HEK293 (cell line): ENCODE measurements at regions not wholly inside any gene's neighbourhood (a gene's known extent, or its start where the extent isn't known, plus 50 kb on each side); places are given as distances from the start of the nearest gene placed in this dataset.

ENCODE experiments used
- CTCF ChIA-PET: fragments of 350-600 bp; formaldehyde crosslinking; extraction: SDS; loops from one replicate; lab custom pipeline; 2021; ENCODE audit warnings: antibody characterized with exemption; lab: Yijun Ruan, JAX
- POLR2A ChIA-PET: fragments of 300-600 bp; formaldehyde crosslinking; extraction: SDS; loops from one replicate; lab custom pipeline; 2020; ENCODE audit warnings: antibody characterized with exemption, inconsistent platforms; lab: Yijun Ruan, JAX
- H3K27ac ChIP-seq: fragments of 200-500 bp; sonication (Bioruptor generic); 2 replicates; pipeline ENCODE4 v1.5.1; 2014; ENCODE audit warnings: low read depth, low read length, control low read depth, inconsistent platforms; ENCODE audit errors: extremely low read depth
- H3K36me3 ChIP-seq, 2 experiments: fragments of 200-500 bp in 1 of 2; sonication (Bioruptor generic) in 1 of 2; 1 replicate in 1 of 2; 2 replicates in 1 of 2; pipeline ENCODE4 v1.5.1; 2014 to 2017; ENCODE audit warnings: inconsistent platforms in 2 of 2, low read length in 2 of 2; ENCODE audit not compliant: control insufficient read depth in 2 of 2, insufficient read depth in 1 of 2
- H3K4me1 ChIP-seq: fragments of 200-500 bp; sonication (Bioruptor generic); 2 replicates; pipeline ENCODE4 v1.5.1; 2014; ENCODE audit warnings: mild to moderate bottlenecking, low read length, inconsistent platforms; ENCODE audit not compliant: control insufficient read depth, insufficient read depth
- H3K4me3 ChIP-seq: 2 replicates; pipeline ENCODE4 v1.5.1; 2011; ENCODE audit warnings: low read depth, mild to moderate bottlenecking, control low read depth, low read length, moderate library complexity
- H3K9me3 ChIP-seq: fragments of 200-500 bp; sonication (Bioruptor generic); 2 replicates; pipeline ENCODE4 v1.5.1; 2014; ENCODE audit warnings: low read depth, low read length, inconsistent platforms; ENCODE audit not compliant: control insufficient read depth, insufficient read depth
- GFI1B ChIP-seq: fragments of 450-650 bp; formaldehyde crosslinking; IDR thresholded peaks from 2 replicates; pipeline ENCODE4 v1.5.1; 2016; ENCODE audit warnings: missing biosample characterization, missing genetic modification characterization
- GLIS2 ChIP-seq: fragments of 450-650 bp; formaldehyde crosslinking; IDR thresholded peaks from 2 replicates; pipeline ENCODE4 v1.5.1; 2016; ENCODE audit warnings: missing biosample characterization, missing genetic modification characterization
- KLF17 ChIP-seq: fragments of 450-650 bp; formaldehyde crosslinking; IDR thresholded peaks from 2 replicates; pipeline ENCODE4 v1.5.1; 2016; ENCODE audit warnings: missing biosample characterization, missing genetic modification characterization
- PRDM1 ChIP-seq: fragments of 450-650 bp; formaldehyde crosslinking; IDR thresholded peaks from 2 replicates; pipeline ENCODE4; 2016; ENCODE audit warnings: missing biosample characterization, missing genetic modification characterization
- PRDM10 ChIP-seq: fragments of 450-650 bp; formaldehyde crosslinking; IDR thresholded peaks from 2 replicates; pipeline ENCODE4 v1.5.1; 2016; ENCODE audit warnings: missing biosample characterization, missing genetic modification characterization
- SCRT1 ChIP-seq: fragments of 450-650 bp; formaldehyde crosslinking; IDR thresholded peaks from 2 replicates; pipeline ENCODE4 v1.5.1; 2016; ENCODE audit warnings: missing biosample characterization, missing genetic modification characterization, borderline replicate concordance
- SETDB1 ChIP-seq: IDR thresholded peaks from one replicate; pipeline ENCODE4 v1.6.1; 2017; ENCODE audit warnings: mild to moderate bottlenecking, low read length, moderate library complexity, mixed read lengths; ENCODE audit not compliant: insufficient read length
- ZFP69B ChIP-seq: fragments of 450-650 bp; formaldehyde crosslinking; IDR thresholded peaks from 2 replicates; pipeline ENCODE4 v1.5.1; 2016; ENCODE audit warnings: missing biosample characterization, missing genetic modification characterization
- ZIC2 ChIP-seq: fragments of 450-650 bp; formaldehyde crosslinking; IDR thresholded peaks from 2 replicates; pipeline ENCODE4 v1.5.1; 2016; ENCODE audit warnings: missing biosample characterization, missing genetic modification characterization
- ZNF132 ChIP-seq: fragments of 450-650 bp; formaldehyde crosslinking; IDR thresholded peaks from 2 replicates; pipeline ENCODE4 v1.5.1; 2017; ENCODE audit warnings: missing biosample characterization, missing genetic modification characterization, borderline replicate concordance
- ZNF174 ChIP-seq: fragments of 450-650 bp; formaldehyde crosslinking; IDR thresholded peaks from 2 replicates; pipeline ENCODE4 v1.5.0; 2017; ENCODE audit warnings: missing biosample characterization, mild to moderate bottlenecking, missing genetic modification characterization
- ZNF202 ChIP-seq: fragments of 450-650 bp; formaldehyde crosslinking; IDR thresholded peaks from 2 replicates; pipeline ENCODE4 v1.5.1; 2016; ENCODE audit warnings: missing biosample characterization, missing genetic modification characterization, borderline replicate concordance
- ZNF221 ChIP-seq: fragments of 450-650 bp; formaldehyde crosslinking; IDR thresholded peaks from 2 replicates; pipeline ENCODE4 v1.5.1; 2017; ENCODE audit warnings: missing biosample characterization, missing genetic modification characterization, borderline replicate concordance
- ZNF311 ChIP-seq: fragments of 450-650 bp; formaldehyde crosslinking; IDR thresholded peaks from 2 replicates; pipeline ENCODE4 v1.5.1; 2017; ENCODE audit warnings: missing biosample characterization, missing genetic modification characterization, borderline replicate concordance
- ZNF324 ChIP-seq: fragments of 450-650 bp; formaldehyde crosslinking; IDR thresholded peaks from 2 replicates; pipeline ENCODE4 v1.5.1; 2016; ENCODE audit warnings: missing biosample characterization, missing genetic modification characterization
- ZNF37A ChIP-seq: fragments of 450-650 bp; IDR thresholded peaks from 2 replicates; pipeline ENCODE4 v1.5.1; 2018; ENCODE audit warnings: missing biosample characterization, missing genetic modification characterization
- ZNF426 ChIP-seq: fragments of 450-650 bp; formaldehyde crosslinking; IDR thresholded peaks from 2 replicates; pipeline ENCODE4 v1.5.1; 2017; ENCODE audit warnings: missing biosample characterization, missing genetic modification characterization, mild to moderate bottlenecking, inconsistent platforms, moderate library complexity
- ZNF48 ChIP-seq: fragments of 450-650 bp; formaldehyde crosslinking; IDR thresholded peaks from 2 replicates; pipeline ENCODE4 v1.5.1; 2016; ENCODE audit warnings: missing biosample characterization, missing genetic modification characterization
- ZNF510 ChIP-seq: fragments of 450-650 bp; formaldehyde crosslinking; IDR thresholded peaks from 2 replicates; pipeline ENCODE4 v1.5.1; 2018; ENCODE audit warnings: mild to moderate bottlenecking, missing genetic modification characterization, missing biosample characterization; ENCODE audit not compliant: insufficient replicate concordance
- ZNF555 ChIP-seq: fragments of 450-650 bp; formaldehyde crosslinking; conservative IDR thresholded peaks from 2 replicates; pipeline ENCODE4 v1.5.1; 2017; ENCODE audit warnings: missing biosample characterization, mild to moderate bottlenecking, missing genetic modification characterization, inconsistent platforms
- ZNF561 ChIP-seq: fragments of 450-650 bp; IDR thresholded peaks from 2 replicates; pipeline ENCODE4 v1.5.1; 2018; ENCODE audit warnings: missing biosample characterization, missing genetic modification characterization, borderline replicate concordance
- ZNF571 ChIP-seq: fragments of 450-650 bp; formaldehyde crosslinking; IDR thresholded peaks from 2 replicates; pipeline ENCODE4 v1.5.0; 2017; ENCODE audit warnings: missing biosample characterization, missing genetic modification characterization
- ZNF621 ChIP-seq: fragments of 450-650 bp; formaldehyde crosslinking; IDR thresholded peaks from 2 replicates; pipeline ENCODE4 v1.5.1; 2017; ENCODE audit warnings: missing biosample characterization, missing genetic modification characterization
- ZNF654 ChIP-seq: fragments of 450-650 bp; formaldehyde crosslinking; IDR thresholded peaks from 2 replicates; pipeline ENCODE4 v1.5.1; 2016; ENCODE audit warnings: low read depth, missing biosample characterization, missing genetic modification characterization
- ZNF747 ChIP-seq: fragments of 450-650 bp; formaldehyde crosslinking; IDR thresholded peaks from 2 replicates; pipeline ENCODE4 v1.5.1; 2016; ENCODE audit warnings: missing biosample characterization, missing genetic modification characterization
- ZNF837 ChIP-seq: fragments of 450-650 bp; formaldehyde crosslinking; IDR thresholded peaks from 2 replicates; pipeline ENCODE4 v1.5.1; 2016; ENCODE audit warnings: missing biosample characterization, missing genetic modification characterization
- TF ChIP-seq, protein P1 (sequence below): fragments of 450-650 bp; formaldehyde crosslinking; IDR thresholded peaks from 2 replicates; pipeline ENCODE4 v1.5.1; 2016; ENCODE audit warnings: missing biosample characterization, missing genetic modification characterization
- TF ChIP-seq, protein P2 (sequence below): fragments of 450-650 bp; IDR thresholded peaks from 2 replicates; pipeline ENCODE4 v1.5.1; 2018; ENCODE audit warnings: missing biosample characterization, missing genetic modification characterization

- TF ChIP-seq PRDM10 (tag by site-specific recombination), result no peak
These were observed 195.8 kb upstream of the CDH6 start (continued) for GRCh38 chr5:30997681-30998080.

- TF ChIP-seq SCRT1 (tag by site-specific recombination) (no peak), ZNF571 (tag by site-specific recombination) (no peak), SETDB1 (no peak), ZNF837 (tag by site-specific recombination) (no peak), ZNF311 (no peak), ZFP69B (tag by site-specific recombination) (no peak), ZNF654 (no peak), ZNF221 (tag by site-specific recombination) (no peak), ZNF202 (tag by site-specific recombination) (no peak), ZNF324 (no peak)
- TF ChIP-seq, protein P1, sequence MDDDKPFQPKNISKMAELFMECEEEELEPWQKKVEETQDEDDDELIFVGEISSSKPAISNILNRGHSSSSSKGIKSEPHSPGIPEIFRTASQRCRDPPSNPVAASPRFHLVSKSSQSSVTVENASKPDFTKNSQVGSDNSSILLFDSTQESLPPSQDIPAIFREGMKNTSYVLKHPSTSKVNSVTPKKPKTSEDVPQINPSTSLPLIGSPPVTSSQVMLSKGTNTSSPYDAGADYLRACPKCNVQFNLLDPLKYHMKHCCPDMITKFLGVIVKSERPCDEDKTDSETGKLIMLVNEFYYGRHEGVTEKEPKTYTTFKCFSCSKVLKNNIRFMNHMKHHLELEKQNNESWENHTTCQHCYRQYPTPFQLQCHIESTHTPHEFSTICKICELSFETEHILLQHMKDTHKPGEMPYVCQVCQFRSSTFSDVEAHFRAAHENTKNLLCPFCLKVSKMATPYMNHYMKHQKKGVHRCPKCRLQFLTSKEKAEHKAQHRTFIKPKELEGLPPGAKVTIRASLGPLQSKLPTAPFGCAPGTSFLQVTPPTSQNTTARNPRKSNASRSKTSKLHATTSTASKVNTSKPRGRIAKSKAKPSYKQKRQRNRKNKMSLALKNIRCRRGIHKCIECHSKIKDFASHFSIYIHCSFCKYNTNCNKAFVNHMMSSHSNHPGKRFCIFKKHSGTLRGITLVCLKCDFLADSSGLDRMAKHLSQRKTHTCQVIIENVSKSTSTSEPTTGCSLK (tag by site-specific recombination), result no peak
- TF ChIP-seq, protein P2, sequence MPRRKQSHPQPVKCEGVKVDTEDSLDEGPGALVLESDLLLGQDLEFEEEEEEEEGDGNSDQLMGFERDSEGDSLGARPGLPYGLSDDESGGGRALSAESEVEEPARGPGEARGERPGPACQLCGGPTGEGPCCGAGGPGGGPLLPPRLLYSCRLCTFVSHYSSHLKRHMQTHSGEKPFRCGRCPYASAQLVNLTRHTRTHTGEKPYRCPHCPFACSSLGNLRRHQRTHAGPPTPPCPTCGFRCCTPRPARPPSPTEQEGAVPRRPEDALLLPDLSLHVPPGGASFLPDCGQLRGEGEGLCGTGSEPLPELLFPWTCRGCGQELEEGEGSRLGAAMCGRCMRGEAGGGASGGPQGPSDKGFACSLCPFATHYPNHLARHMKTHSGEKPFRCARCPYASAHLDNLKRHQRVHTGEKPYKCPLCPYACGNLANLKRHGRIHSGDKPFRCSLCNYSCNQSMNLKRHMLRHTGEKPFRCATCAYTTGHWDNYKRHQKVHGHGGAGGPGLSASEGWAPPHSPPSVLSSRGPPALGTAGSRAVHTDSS (tag by site-specific recombination), result no peak
- H3K9me3 ChIP-seq, result no peaks in the 10 kb centered on the region
- no peaks in the 10 kb centered on the region for H3K4me1 ChIP-seq
- H3K27ac ChIP-seq, result no peak overlapping the region
- H3K4me3 ChIP-seq, result no peak overlapping the region
- ChIA-PET POLR2A (no interaction called here), CTCF (no interaction called here)
- H3K36me3 ChIP-seq, result no peaks in the 10 kb centered on the region
These were observed 198.6 kb upstream of the CDH6 start for GRCh38 chr5:30994902-30995301.

- H3K36me3 ChIP-seq, result no peaks in the 10 kb centered on the region
- TF ChIP-seq ZNF48 (tag by site-specific recombination), result no peak
- no peak for TF ChIP-seq ZNF747
- no peak for TF ChIP-seq KLF17
- TF ChIP-seq ZNF174 (tag by site-specific recombination), result no peak
- no peak for TF ChIP-seq ZNF621
- no peak for TF ChIP-seq ZNF426 (tag by site-specific recombination)
- TF ChIP-seq PRDM1 (tag by site-specific recombination), result no peak
- TF ChIP-seq GFI1B, result no peak
- no peak for TF ChIP-seq GLIS2 (tag by site-specific recombination)
- TF ChIP-seq ZIC2 (tag by site-specific recombination), result no peak
- no peak for TF ChIP-seq ZNF132
- TF ChIP-seq ZNF37A, result no peak
- no peak for TF ChIP-seq ZNF561 (tag by site-specific recombination)
- no peak for TF ChIP-seq ZNF555 (tag by site-specific recombination)
- TF ChIP-seq ZNF510 (tag by site-specific recombination), result no peak
- TF ChIP-seq, all 188 proteins: peak for 0
- no peak overlapping the region for H3K27ac ChIP-seq
- CTCF ChIA-PET, result no interaction called here
- no peaks in the 10 kb centered on the region for H3K9me3 ChIP-seq
- no peaks in the 10 kb centered on the region for H3K4me1 ChIP-seq
- H3K4me3 ChIP-seq, result no peak overlapping the region
- POLR2A ChIA-PET, result no interaction called here
These were observed 199.3 kb upstream of the CDH6 start for GRCh38 chr5:30994176-30994575.
